Chondrocyte (in vitro differentiated cells): ENCODE measurements at regions not wholly inside any gene's neighbourhood (a gene's known extent, or its start where the extent isn't known, plus 50 kb on each side); places are given as distances from the start of the nearest gene placed in this dataset.

Experiments
- DNase-seq: peaks from one replicate; pipeline ENCODE4 v3.0.0; 2021; ENCODE audit warnings: mixed read lengths, low spot score
- H3K27ac Mint-ChIP-seq: one replicate; pipeline ENCODE4 v1.8.0; 2021; ENCODE audit warnings: mild to moderate bottlenecking, moderate library complexity, mixed read lengths; ENCODE audit not compliant: unreplicated experiment
- H3K27me3 Mint-ChIP-seq: 2 replicates; pipeline ENCODE4 v1.8.0; 2021; ENCODE audit warnings: low read depth, mixed read lengths
- H3K36me3 Mint-ChIP-seq: 2 replicates; pipeline ENCODE4 v1.8.0; 2021; ENCODE audit warnings: low read depth, mixed read lengths
- H3K4me1 Mint-ChIP-seq: 2 replicates; pipeline ENCODE4 v1.8.0; 2021; ENCODE audit warnings: low read depth, mild to moderate bottlenecking, mixed read lengths
- H3K4me3 Mint-ChIP-seq: one replicate; pipeline ENCODE4 v1.8.0; 2021; ENCODE audit warnings: mild to moderate bottlenecking, moderate library complexity, mixed read lengths; ENCODE audit not compliant: unreplicated experiment
- H3K9me3 Mint-ChIP-seq: 2 replicates; pipeline ENCODE4 v1.8.0; 2021; ENCODE audit warnings: low read depth, mixed read lengths
- TF ChIP-seq, protein P1 (sequence below): fragments of 200-600 bp; sonication (generic); IDR thresholded peaks from 2 replicates; pipeline ENCODE4 v1.5.0; 2021; ENCODE audit warnings: antibody characterized with exemption, mild to moderate bottlenecking, moderate library complexity

GRCh38 chr5:56746553-56747339 is 68.6 kb upstream of the MAP3K1 start:
- Mint-ChIP-seq H3K4me1 (peaks cover 3% of the 10 kb centered on the region), H3K36me3 (no peaks in the 10 kb centered on the region)
- TF ChIP-seq, protein P1, sequence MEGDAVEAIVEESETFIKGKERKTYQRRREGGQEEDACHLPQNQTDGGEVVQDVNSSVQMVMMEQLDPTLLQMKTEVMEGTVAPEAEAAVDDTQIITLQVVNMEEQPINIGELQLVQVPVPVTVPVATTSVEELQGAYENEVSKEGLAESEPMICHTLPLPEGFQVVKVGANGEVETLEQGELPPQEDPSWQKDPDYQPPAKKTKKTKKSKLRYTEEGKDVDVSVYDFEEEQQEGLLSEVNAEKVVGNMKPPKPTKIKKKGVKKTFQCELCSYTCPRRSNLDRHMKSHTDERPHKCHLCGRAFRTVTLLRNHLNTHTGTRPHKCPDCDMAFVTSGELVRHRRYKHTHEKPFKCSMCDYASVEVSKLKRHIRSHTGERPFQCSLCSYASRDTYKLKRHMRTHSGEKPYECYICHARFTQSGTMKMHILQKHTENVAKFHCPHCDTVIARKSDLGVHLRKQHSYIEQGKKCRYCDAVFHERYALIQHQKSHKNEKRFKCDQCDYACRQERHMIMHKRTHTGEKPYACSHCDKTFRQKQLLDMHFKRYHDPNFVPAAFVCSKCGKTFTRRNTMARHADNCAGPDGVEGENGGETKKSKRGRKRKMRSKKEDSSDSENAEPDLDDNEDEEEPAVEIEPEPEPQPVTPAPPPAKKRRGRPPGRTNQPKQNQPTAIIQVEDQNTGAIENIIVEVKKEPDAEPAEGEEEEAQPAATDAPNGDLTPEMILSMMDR = no peak

DNA sequence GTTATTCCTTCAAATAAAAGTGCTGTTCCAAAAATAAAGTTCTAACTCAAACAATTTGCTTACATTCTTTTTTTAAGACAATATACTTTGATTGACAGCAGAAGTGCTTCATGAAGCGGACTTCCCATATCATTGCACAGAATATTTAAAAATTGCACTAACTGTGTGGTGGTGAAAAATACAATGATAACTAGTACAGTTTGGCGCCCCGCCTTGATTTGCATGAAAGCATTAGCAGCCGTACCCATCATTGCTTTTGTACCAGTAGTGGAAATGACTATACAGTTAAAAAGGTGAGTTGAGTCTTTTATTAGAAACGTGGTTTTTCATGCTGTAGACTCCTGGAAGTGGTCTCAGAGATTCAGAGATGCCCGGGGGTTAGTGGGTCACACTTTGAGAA is 69.5 kb upstream of the MAP3K1 start:
- Mint-ChIP-seq H3K4me1 (no peaks in the 10 kb centered on the region), H3K27me3 (no peaks in the 10 kb centered on the region), H3K27ac (no peak overlapping the region), H3K4me3 (no peak overlapping the region), H3K9me3 (no peaks in the 10 kb centered on the region), H3K36me3 (no peaks in the 10 kb centered on the region)
- TF ChIP-seq, protein P1 = no peak
- DNase-seq = no peak

More at GRCh38 chr5:56746553-56747339, 68.6 kb upstream of the MAP3K1 start:
- Mint-ChIP-seq H3K27ac (no peak overlapping the region), H3K4me3 (no peak overlapping the region), H3K9me3 (peaks cover 2% of the 10 kb centered on the region), H3K27me3 (no peaks in the 10 kb centered on the region)
- no peak for DNase-seq

DNA sequence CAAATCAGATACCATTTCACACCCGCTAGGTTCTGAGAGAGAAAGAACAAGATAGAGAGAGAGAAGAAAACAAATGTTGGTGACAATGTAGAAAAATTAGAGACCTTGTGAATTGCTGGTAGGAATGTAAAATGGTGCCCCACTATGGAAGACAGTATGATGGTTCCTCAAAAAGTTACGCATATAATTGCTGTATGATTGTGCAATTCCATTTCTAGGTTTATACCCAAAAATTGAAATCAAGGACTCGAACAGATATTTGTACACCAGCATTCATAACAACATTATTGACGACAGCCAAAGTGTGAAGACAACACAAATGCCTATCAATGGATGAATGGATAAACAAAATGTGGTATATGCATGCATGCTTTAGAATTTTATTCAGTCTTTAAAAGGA is 74.5 kb upstream of the MAP3K1 start:
- DNase-seq = no peak
- Mint-ChIP-seq H3K36me3 (no peaks in the 10 kb centered on the region), H3K27me3 (no peaks in the 10 kb centered on the region), H3K4me3 (no peak overlapping the region), H3K4me1 (peaks cover 14% of the 10 kb centered on the region), H3K27ac (no peak overlapping the region), H3K9me3 (no peaks in the 10 kb centered on the region)
- TF ChIP-seq, protein P1 = no peak

- Mint-ChIP-seq H3K9me3 (no peaks in the 10 kb centered on the region), H3K36me3 (no peaks in the 10 kb centered on the region), H3K4me3 (no peak overlapping the region), H3K27ac (no peak overlapping the region), H3K27me3 (no peaks in the 10 kb centered on the region), H3K4me1 (peaks cover 17% of the 10 kb centered on the region)
- DNase-seq = no peak
- TF ChIP-seq, protein P1 = no peak
Measured at GRCh38 chr5:56739990-56740389, 75.4 kb upstream of the MAP3K1 start.

DNA sequence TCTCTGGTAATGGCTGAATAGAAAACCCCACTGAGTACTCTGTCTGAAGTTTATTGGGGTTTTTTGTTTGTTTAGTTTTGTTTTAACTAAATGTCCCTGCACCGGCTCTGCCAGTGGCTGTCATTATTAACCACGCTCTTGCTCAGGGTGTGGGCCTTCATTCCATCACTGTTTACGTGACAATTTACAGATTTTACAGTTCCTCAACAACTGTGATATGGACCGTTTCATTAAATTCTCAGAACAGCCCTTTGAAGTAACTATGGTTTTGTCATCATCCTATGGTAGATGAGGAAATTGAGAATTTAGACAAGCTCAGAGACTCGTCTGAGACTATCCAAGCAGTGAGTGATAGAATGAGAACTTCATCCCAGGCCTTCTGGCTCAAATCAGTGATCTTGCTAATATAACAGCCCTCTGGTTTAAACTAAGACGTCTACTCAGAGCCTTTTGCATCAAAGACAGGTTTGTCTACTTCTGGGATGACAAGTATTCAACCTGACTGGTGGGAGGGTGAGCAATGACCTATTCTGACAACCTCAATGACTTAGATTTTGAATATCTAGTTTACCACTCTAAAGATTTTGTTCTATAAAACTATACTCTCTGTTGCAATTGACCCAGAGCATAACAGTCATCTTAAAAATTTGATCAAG is 77.3 kb upstream of the MAP3K1 start:
- Mint-ChIP-seq H3K4me1 (peaks cover 28% of the 10 kb centered on the region), H3K27me3 (no peaks in the 10 kb centered on the region), H3K9me3 (no peaks in the 10 kb centered on the region), H3K27ac (no peak overlapping the region), H3K4me3 (no peak overlapping the region), H3K36me3 (no peaks in the 10 kb centered on the region)
- TF ChIP-seq, protein P1 = no peak
- no peak for DNase-seq
